ENCODE measurements at regions not wholly inside any gene's neighbourhood (a gene's known extent, or its start where the extent isn't known, plus 50 kb on each side); places are given as distances from the start of the nearest gene placed in this dataset.
"Not testable (repeated sequence)": the region's sequence is repeated elsewhere in the genome, so short reads cannot be mapped to it uniquely, and the experiment has no call there.

DNA sequence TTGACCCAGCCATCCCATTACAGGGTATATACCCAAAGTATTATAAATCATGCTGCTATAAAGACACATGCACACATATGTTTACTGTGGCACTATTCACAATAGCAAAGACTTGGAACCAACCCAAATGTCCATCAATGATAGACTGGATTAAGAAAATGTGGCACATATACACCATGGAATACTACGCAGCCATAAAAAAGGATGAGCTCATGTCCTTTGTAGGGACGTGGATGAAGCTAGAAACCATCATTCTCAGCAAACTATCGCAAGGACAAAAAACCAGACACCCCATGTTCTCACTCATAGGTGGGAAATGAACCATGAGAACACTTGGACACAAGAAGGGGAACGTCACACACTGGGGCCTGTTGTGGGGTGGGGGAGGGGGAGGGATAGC, 527.9 kb downstream of the UQCRFS1 start:
- H2BK120ac ChIP-seq (ENCODE audit: low read depth, low read length); H3K18ac ChIP-seq (ENCODE audit: low read length); H3K79me2 ChIP-seq (ENCODE audit: control insufficient read depth, insufficient read depth, low read length); H4K5ac ChIP-seq (ENCODE audit: low read length); H3K79me1 ChIP-seq (ENCODE audit: low read length); H4K8ac ChIP-seq (ENCODE audit: low read depth, low read length); H3K27me3 ChIP-seq (ENCODE audit: insufficient read depth, low read length, poor library complexity); H3K9ac ChIP-seq (ENCODE audit: low read length); H3K23ac ChIP-seq (ENCODE audit: low read length); H3K4me2 ChIP-seq (ENCODE audit: low read length); H3K4me1 ChIP-seq (ENCODE audit: control insufficient read depth, low read depth, low read length); H3K56ac ChIP-seq (ENCODE audit: low read length); H2BK15ac ChIP-seq (replicated peaks; ENCODE audit: low read depth); H3K4ac ChIP-seq (ENCODE audit: low read depth, low read length); H3K4me3 ChIP-seq (ENCODE audit: low read length); DNase-seq; H3K36me3 ChIP-seq (ENCODE audit: control insufficient read depth, insufficient read depth, low read length); H2AK5ac ChIP-seq (ENCODE audit: low read length); H2BK5ac ChIP-seq (ENCODE audit: low read length); H3K27ac ChIP-seq (ENCODE audit: low read depth, low read length): not testable (repeated sequence)
- no CpG with 5 or more reads among the region's 4 CpGs for WGBS (ENCODE audit: extremely low coverage, insufficient coverage, low lambda C conversion rate)

DNA sequence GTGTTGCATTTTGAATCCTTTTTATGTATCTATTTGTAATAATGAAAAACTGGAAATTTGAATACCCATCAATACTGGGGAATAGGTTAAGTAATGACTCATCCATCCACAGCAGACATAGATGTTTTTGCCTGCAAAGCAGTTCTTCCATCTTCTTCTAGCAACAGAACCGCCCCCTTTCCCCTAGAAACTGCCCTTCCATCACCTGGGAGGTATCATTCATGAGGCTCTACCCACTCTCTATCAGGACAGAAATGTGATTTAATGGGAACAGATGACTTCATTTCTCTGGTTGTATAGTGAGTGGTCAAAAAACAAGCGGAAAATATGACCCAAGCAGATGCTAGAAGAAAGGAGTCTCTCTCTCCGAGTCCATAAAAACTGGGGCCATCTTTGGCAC, 532.8 kb downstream of the UQCRFS1 start:
- Histone ChIP-seq H3K9ac (ENCODE audit: low read length) (no peak overlapping the region), H3K36me3 (ENCODE audit: control insufficient read depth, insufficient read depth, low read length) (no peaks in the 10 kb centered on the region), H3K4ac (ENCODE audit: low read depth, low read length) (no peak overlapping the region), H3K4me2 (ENCODE audit: low read length) (no peak overlapping the region), H2BK5ac (ENCODE audit: low read length) (no peak overlapping the region), H3K4me1 (ENCODE audit: control insufficient read depth, low read depth, low read length) (no peaks in the 10 kb centered on the region), H3K79me2 (ENCODE audit: control insufficient read depth, insufficient read depth, low read length) (no peaks in the 10 kb centered on the region), H3K23ac (ENCODE audit: low read length) (no peak overlapping the region), H3K27me3 (ENCODE audit: insufficient read depth, low read length, poor library complexity) (no peaks in the 10 kb centered on the region), H2AK5ac (ENCODE audit: low read length) (no peak overlapping the region), H3K4me3 (ENCODE audit: low read length) (no peak overlapping the region), H2BK120ac (ENCODE audit: low read depth, low read length) (no peak overlapping the region), H3K27ac (ENCODE audit: low read depth, low read length) (no peak overlapping the region), H4K5ac (ENCODE audit: low read length) (no peak overlapping the region), H2BK15ac (replicated peaks; ENCODE audit: low read depth) (no peak overlapping the region), H3K79me1 (ENCODE audit: low read length) (no peaks in the 10 kb centered on the region), H3K18ac (ENCODE audit: low read length) (no peak overlapping the region), H4K8ac (ENCODE audit: low read depth, low read length) (no peak overlapping the region), H3K56ac (ENCODE audit: low read length) (no peak overlapping the region)
- no CpG with 5 or more reads among the region's 3 CpGs for WGBS (ENCODE audit: extremely low coverage, insufficient coverage, low lambda C conversion rate)
- DNase-seq, result no peak

- H4K5ac ChIP-seq (ENCODE audit: low read length), result no peak overlapping the region
- H2BK5ac ChIP-seq (ENCODE audit: low read length), result no peak overlapping the region
- H3K9ac ChIP-seq (ENCODE audit: low read length), result no peak overlapping the region
- H2BK15ac ChIP-seq (replicated peaks; ENCODE audit: low read depth), result no peak overlapping the region
- no peaks in the 10 kb centered on the region for H3K4me1 ChIP-seq (ENCODE audit: control insufficient read depth, low read depth, low read length)
- no peak overlapping the region for H3K18ac ChIP-seq (ENCODE audit: low read length)
- no peak overlapping the region for H2BK120ac ChIP-seq (ENCODE audit: low read depth, low read length)
- H3K4ac ChIP-seq (ENCODE audit: low read depth, low read length), result no peak overlapping the region
- no peak overlapping the region for H2AK5ac ChIP-seq (ENCODE audit: low read length)
- no peak overlapping the region for H3K23ac ChIP-seq (ENCODE audit: low read length)
- no peak overlapping the region for H3K56ac ChIP-seq (ENCODE audit: low read length)
- H3K79me2 ChIP-seq (ENCODE audit: control insufficient read depth, insufficient read depth, low read length), result no peaks in the 10 kb centered on the region
- H3K27me3 ChIP-seq (ENCODE audit: insufficient read depth, low read length, poor library complexity), result no peaks in the 10 kb centered on the region
- no CpG with 5 or more reads among the region's 2 CpGs for WGBS (ENCODE audit: extremely low coverage, insufficient coverage, low lambda C conversion rate)
- H3K27ac ChIP-seq (ENCODE audit: low read depth, low read length), result no peak overlapping the region
- no peak overlapping the region for H3K4me3 ChIP-seq (ENCODE audit: low read length)
- H3K4me2 ChIP-seq (ENCODE audit: low read length), result no peak overlapping the region
- no peak overlapping the region for H4K8ac ChIP-seq (ENCODE audit: low read depth, low read length)
- H3K79me1 ChIP-seq (ENCODE audit: low read length), result no peaks in the 10 kb centered on the region
- H3K36me3 ChIP-seq (ENCODE audit: control insufficient read depth, insufficient read depth, low read length), result no peaks in the 10 kb centered on the region
- no peak for DNase-seq
Measured at GRCh38 chr19:28670836-28671235, 542.1 kb downstream of the UQCRFS1 start.

GRCh38 chr19:28669804-28670203, 543.1 kb downstream of the UQCRFS1 start:
- Histone ChIP-seq H2BK5ac (ENCODE audit: low read length) (no peak overlapping the region), H3K56ac (ENCODE audit: low read length) (no peak overlapping the region), H3K4me1 (ENCODE audit: control insufficient read depth, low read depth, low read length) (no peaks in the 10 kb centered on the region), H2AK5ac (ENCODE audit: low read length) (no peak overlapping the region), H2BK15ac (replicated peaks; ENCODE audit: low read depth) (no peak overlapping the region), H3K18ac (ENCODE audit: low read length) (no peak overlapping the region), H3K79me2 (ENCODE audit: control insufficient read depth, insufficient read depth, low read length) (no peaks in the 10 kb centered on the region), H2BK120ac (ENCODE audit: low read depth, low read length) (no peak overlapping the region), H3K27me3 (ENCODE audit: insufficient read depth, low read length, poor library complexity) (no peaks in the 10 kb centered on the region), H3K4ac (ENCODE audit: low read depth, low read length) (no peak overlapping the region), H3K23ac (ENCODE audit: low read length) (no peak overlapping the region), H4K5ac (ENCODE audit: low read length) (no peak overlapping the region), H3K4me3 (ENCODE audit: low read length) (no peak overlapping the region), H3K27ac (ENCODE audit: low read depth, low read length) (no peak overlapping the region), H3K9ac (ENCODE audit: low read length) (no peak overlapping the region), H3K36me3 (ENCODE audit: control insufficient read depth, insufficient read depth, low read length) (no peaks in the 10 kb centered on the region), H4K8ac (ENCODE audit: low read depth, low read length) (no peak overlapping the region), H3K79me1 (ENCODE audit: low read length) (no peaks in the 10 kb centered on the region), H3K4me2 (ENCODE audit: low read length) (no peak overlapping the region)
- DNase-seq, result no peak
- WGBS (ENCODE audit: extremely low coverage, insufficient coverage, low lambda C conversion rate), result no CpG with 5 or more reads among the region's 2 CpGs

- no peaks in the 10 kb centered on the region for H3K79me1 ChIP-seq (ENCODE audit: low read length)
- no peak overlapping the region for H2BK120ac ChIP-seq (ENCODE audit: low read depth, low read length)
- no peak overlapping the region for H2BK15ac ChIP-seq (replicated peaks; ENCODE audit: low read depth)
- no peak overlapping the region for H3K9ac ChIP-seq (ENCODE audit: low read length)
- H3K4me3 ChIP-seq (ENCODE audit: low read length), result no peak overlapping the region
- H4K5ac ChIP-seq (ENCODE audit: low read length), result no peak overlapping the region
- H3K36me3 ChIP-seq (ENCODE audit: control insufficient read depth, insufficient read depth, low read length), result no peaks in the 10 kb centered on the region
- no peak overlapping the region for H2AK5ac ChIP-seq (ENCODE audit: low read length)
- H3K23ac ChIP-seq (ENCODE audit: low read length), result no peak overlapping the region
- WGBS (ENCODE audit: extremely low coverage, insufficient coverage, low lambda C conversion rate), result no CpG with 5 or more reads among the region's 7 CpGs
- H3K4me2 ChIP-seq (ENCODE audit: low read length), result no peak overlapping the region
- no peak overlapping the region for H2BK5ac ChIP-seq (ENCODE audit: low read length)
- H4K8ac ChIP-seq (ENCODE audit: low read depth, low read length), result no peak overlapping the region
- H3K27ac ChIP-seq (ENCODE audit: low read depth, low read length), result no peak overlapping the region
- H3K4ac ChIP-seq (ENCODE audit: low read depth, low read length), result no peak overlapping the region
- H3K27me3 ChIP-seq (ENCODE audit: insufficient read depth, low read length, poor library complexity), result no peaks in the 10 kb centered on the region
- H3K56ac ChIP-seq (ENCODE audit: low read length), result no peak overlapping the region
- peak; percentile 5 for DNase-seq
- no peak overlapping the region for H3K18ac ChIP-seq (ENCODE audit: low read length)
- no peaks in the 10 kb centered on the region for H3K4me1 ChIP-seq (ENCODE audit: control insufficient read depth, low read depth, low read length)
- no peaks in the 10 kb centered on the region for H3K79me2 ChIP-seq (ENCODE audit: control insufficient read depth, insufficient read depth, low read length)
Measured at GRCh38 chr19:28667348-28667977, 545.5 kb downstream of the UQCRFS1 start.

DNA sequence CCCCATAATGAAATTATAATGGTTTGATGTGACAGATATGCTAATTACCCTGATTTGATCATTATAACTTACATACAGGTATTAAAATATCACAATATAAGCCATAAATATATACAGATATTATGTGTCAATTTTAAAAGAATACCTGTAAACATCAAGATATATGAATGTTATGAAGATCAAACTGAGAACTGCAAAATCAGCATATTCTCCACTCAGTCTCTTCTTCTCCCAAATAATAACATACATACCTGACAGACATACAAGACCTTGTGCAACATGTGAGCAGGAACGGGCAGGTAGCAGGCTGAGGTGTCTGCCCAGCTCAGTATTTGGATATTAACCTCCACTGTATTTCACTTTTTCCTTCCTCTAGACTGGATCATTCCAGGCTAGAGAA, 547.2 kb downstream of the UQCRFS1 start:
- Histone ChIP-seq H3K79me1 (ENCODE audit: low read length) (no peaks in the 10 kb centered on the region), H3K27me3 (ENCODE audit: insufficient read depth, low read length, poor library complexity) (no peaks in the 10 kb centered on the region), H3K18ac (ENCODE audit: low read length) (no peak overlapping the region), H4K8ac (ENCODE audit: low read depth, low read length) (no peak overlapping the region), H3K36me3 (ENCODE audit: control insufficient read depth, insufficient read depth, low read length) (no peaks in the 10 kb centered on the region), H3K4ac (ENCODE audit: low read depth, low read length) (no peak overlapping the region), H3K27ac (ENCODE audit: low read depth, low read length) (no peak overlapping the region), H3K4me2 (ENCODE audit: low read length) (no peak overlapping the region), H3K23ac (ENCODE audit: low read length) (no peak overlapping the region), H3K4me3 (ENCODE audit: low read length) (no peak overlapping the region), H2BK15ac (replicated peaks; ENCODE audit: low read depth) (no peak overlapping the region), H2AK5ac (ENCODE audit: low read length) (no peak overlapping the region), H3K79me2 (ENCODE audit: control insufficient read depth, insufficient read depth, low read length) (no peaks in the 10 kb centered on the region), H4K5ac (ENCODE audit: low read length) (no peak overlapping the region), H3K9ac (ENCODE audit: low read length) (no peak overlapping the region), H2BK5ac (ENCODE audit: low read length) (no peak overlapping the region), H3K4me1 (ENCODE audit: control insufficient read depth, low read depth, low read length) (no peaks in the 10 kb centered on the region), H2BK120ac (ENCODE audit: low read depth, low read length) (no peak overlapping the region), H3K56ac (ENCODE audit: low read length) (no peak overlapping the region)
- no CpG with 5 or more reads among the region's 1 CpG for WGBS (ENCODE audit: extremely low coverage, insufficient coverage, low lambda C conversion rate)
- no peak for DNase-seq

Data from mesendoderm (in vitro differentiated cells).